HG03571 (cell line): ENCODE measurements at regions not wholly inside any gene's neighbourhood (a gene's known extent, or its start where the extent isn't known, plus 50 kb on each side); places are given as distances from the start of the nearest gene placed in this dataset.

Experiments
- ATAC-seq: cut with Tn5 transposase; IDR thresholded peaks from one replicate; pipeline ENCODE4 v1.9.1; 2021; ENCODE audit not compliant: unreplicated experiment

GRCh38 chr21:21605521-21605920 is 607.3 kb downstream of the NCAM2 start:
- no peak for ATAC-seq

- no peak for ATAC-seq
These were observed 607.8 kb downstream of the NCAM2 start for GRCh38 chr21:21606041-21606440.

- no peak for ATAC-seq
These were observed 614.3 kb downstream of the NCAM2 start for GRCh38 chr21:21612466-21612865.

GRCh38 chr21:21614966-21615365 is 616.8 kb downstream of the NCAM2 start:
- no peak for ATAC-seq

- no peak for ATAC-seq
These were observed 624.4 kb downstream of the NCAM2 start for GRCh38 chr21:21622460-21623234.

GRCh38 chr21:21624674-21625073 is 626.5 kb downstream of the NCAM2 start:
- ATAC-seq = no peak

GRCh38 chr21:21631961-21632360 is 633.8 kb downstream of the NCAM2 start:
- ATAC-seq = no peak

- no peak for ATAC-seq
These were observed 634.7 kb downstream of the NCAM2 start for GRCh38 chr21:21632926-21633325.

GRCh38 chr21:21661741-21662140 is 663.5 kb downstream of the NCAM2 start:
- ATAC-seq = no peak

- no peak for ATAC-seq
These were observed 664.6 kb downstream of the NCAM2 start for GRCh38 chr21:21662776-21663175.

- no peak for ATAC-seq
These were observed 666.7 kb downstream of the NCAM2 start for GRCh38 chr21:21664871-21665270.

GRCh38 chr21:21666689-21667088 is 668.5 kb downstream of the NCAM2 start:
- no peak for ATAC-seq

GRCh38 chr21:21668198-21668597 is 670.0 kb downstream of the NCAM2 start:
- ATAC-seq = no peak

- ATAC-seq = no peak
These were observed 675.8 kb downstream of the NCAM2 start for GRCh38 chr21:21673959-21674358.

- ATAC-seq = no peak
These were observed 677.4 kb downstream of the NCAM2 start for GRCh38 chr21:21675601-21676000.

- ATAC-seq = no peak
These were observed 684.0 kb downstream of the NCAM2 start for GRCh38 chr21:21682172-21682571.

- ATAC-seq = no peak
These were observed 690.7 kb downstream of the NCAM2 start for GRCh38 chr21:21688889-21689288.

- ATAC-seq = no peak
These were observed 692.0 kb downstream of the NCAM2 start for GRCh38 chr21:21690068-21690665.

GRCh38 chr21:21712748-21713520 is 714.7 kb downstream of the NCAM2 start:
- no peak for ATAC-seq

GRCh38 chr21:21713651-21714180 is 715.5 kb downstream of the NCAM2 start:
- ATAC-seq = no peak

GRCh38 chr21:21714426-21714825 is 716.2 kb downstream of the NCAM2 start:
- ATAC-seq = no peak
